Esophagus muscularis mucosa (tissue), 4 donors: ENCODE measurements at regions not wholly inside any gene's neighbourhood (a gene's known extent, or its start where the extent isn't known, plus 50 kb on each side); places are given as distances from the start of the nearest gene placed in this dataset.

Experiments
- EP300 ChIP-seq: sonication (generic); formaldehyde crosslinking; IDR thresholded peaks from one replicate; pipeline ENCODE4 v1.6.1; 2017; ENCODE audit warnings: antibody characterized with exemption
- POLR2A ChIP-seq: fragments of 450-650 bp; IDR thresholded peaks from one replicate; pipeline ENCODE4 v1.6.1; 2017; ENCODE audit warnings: antibody characterized with exemption, moderate library complexity, mild to moderate bottlenecking, low read depth
- POLR2AphosphoS5 ChIP-seq, 2 donors: sonication (generic); formaldehyde crosslinking; IDR thresholded peaks; one replicate each; pipeline ENCODE4 v1.6.1; 2017; ENCODE audit warnings: antibody characterized with exemption in 2 of 2
- TF ChIP-seq, protein P1 (sequence below), 3 experiments: fragments of 200-600 bp in 2 of 3; fragments of 450-650 bp in 1 of 3; sonication (generic) in 2 of 3; IDR thresholded peaks; one replicate each; pipeline ENCODE4 v1.5.1; 2017 to 2019; ENCODE audit warnings: antibody characterized with exemption in 3 of 3, mild to moderate bottlenecking in 2 of 3, moderate library complexity in 1 of 3

DNA sequence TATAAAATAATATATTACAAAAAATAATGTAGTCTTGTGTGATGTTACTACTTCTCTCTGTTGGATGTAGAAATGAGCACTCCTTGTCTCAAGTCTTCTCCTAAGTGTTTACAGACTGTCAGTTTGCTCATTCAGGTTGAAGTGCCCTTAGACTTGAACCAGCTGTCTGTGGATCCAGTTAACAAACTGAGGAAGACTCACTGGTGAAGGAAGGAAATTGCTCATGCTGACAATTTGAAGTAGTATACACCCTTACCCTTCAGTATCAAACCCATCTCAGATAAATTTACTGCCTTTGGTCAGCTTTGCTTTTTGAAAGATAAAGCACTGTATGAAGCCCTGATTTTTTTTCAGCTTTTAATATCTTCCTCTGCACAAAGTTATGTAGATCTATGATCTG lies 854.2 kb upstream of the ZEB2 start:
- TF ChIP-seq, protein P1, sequence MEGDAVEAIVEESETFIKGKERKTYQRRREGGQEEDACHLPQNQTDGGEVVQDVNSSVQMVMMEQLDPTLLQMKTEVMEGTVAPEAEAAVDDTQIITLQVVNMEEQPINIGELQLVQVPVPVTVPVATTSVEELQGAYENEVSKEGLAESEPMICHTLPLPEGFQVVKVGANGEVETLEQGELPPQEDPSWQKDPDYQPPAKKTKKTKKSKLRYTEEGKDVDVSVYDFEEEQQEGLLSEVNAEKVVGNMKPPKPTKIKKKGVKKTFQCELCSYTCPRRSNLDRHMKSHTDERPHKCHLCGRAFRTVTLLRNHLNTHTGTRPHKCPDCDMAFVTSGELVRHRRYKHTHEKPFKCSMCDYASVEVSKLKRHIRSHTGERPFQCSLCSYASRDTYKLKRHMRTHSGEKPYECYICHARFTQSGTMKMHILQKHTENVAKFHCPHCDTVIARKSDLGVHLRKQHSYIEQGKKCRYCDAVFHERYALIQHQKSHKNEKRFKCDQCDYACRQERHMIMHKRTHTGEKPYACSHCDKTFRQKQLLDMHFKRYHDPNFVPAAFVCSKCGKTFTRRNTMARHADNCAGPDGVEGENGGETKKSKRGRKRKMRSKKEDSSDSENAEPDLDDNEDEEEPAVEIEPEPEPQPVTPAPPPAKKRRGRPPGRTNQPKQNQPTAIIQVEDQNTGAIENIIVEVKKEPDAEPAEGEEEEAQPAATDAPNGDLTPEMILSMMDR (IDR thresholded peaks at IDR 0.05), result no peak
- TF ChIP-seq POLR2A (no peak), POLR2AphosphoS5 (IDR thresholded peaks at IDR 0.05) (no peak), EP300 (no peak)
